Suprapubic skin (tissue), 4 donors: ENCODE measurements at regions not wholly inside any gene's neighbourhood (a gene's known extent, or its start where the extent isn't known, plus 50 kb on each side); places are given as distances from the start of the nearest gene placed in this dataset.

Source experiments
- CTCF ChIP-seq, 2 donors: fragments of 200-600 bp in 1 of 2; fragments of 450-650 bp in 1 of 2; sonication (generic) in 1 of 2; IDR thresholded peaks; one replicate each; pipeline ENCODE4 v1.5.1; 2016 to 2019; ENCODE audit warnings: antibody characterized with exemption in 2 of 2, mild to moderate bottlenecking in 1 of 2, moderate library complexity in 1 of 2
- POLR2A ChIP-seq, 2 donors: fragments of 450-650 bp; IDR thresholded peaks; one replicate each; pipeline ENCODE4 v1.6.1; 2017; ENCODE audit warnings: antibody characterized with exemption in 2 of 2, mild to moderate bottlenecking in 2 of 2, moderate library complexity in 2 of 2
- POLR2AphosphoS5 ChIP-seq, 3 donors: sonication (generic); formaldehyde crosslinking; IDR thresholded peaks; one replicate each; pipeline ENCODE4 v1.6.1; 2017; ENCODE audit warnings: antibody characterized with exemption in 3 of 3

- no peak for TF ChIP-seq CTCF (IDR thresholded peaks at IDR 0.05)
- TF ChIP-seq POLR2A (IDR thresholded peaks at IDR 0.05): no peak
- TF ChIP-seq POLR2AphosphoS5 (IDR thresholded peaks at IDR 0.05): no peak
These were observed 521.0 kb upstream of the RAB6C start for GRCh38 chr2:129458436-129458835.
